ENCODE measurements at regions not wholly inside any gene's neighbourhood (a gene's known extent, or its start where the extent isn't known, plus 50 kb on each side); places are given as distances from the start of the nearest gene placed in this dataset.
"Not testable (repeated sequence)": the region's sequence is repeated elsewhere in the genome, so short reads cannot be mapped to it uniquely, and the experiment has no call there.

DNA sequence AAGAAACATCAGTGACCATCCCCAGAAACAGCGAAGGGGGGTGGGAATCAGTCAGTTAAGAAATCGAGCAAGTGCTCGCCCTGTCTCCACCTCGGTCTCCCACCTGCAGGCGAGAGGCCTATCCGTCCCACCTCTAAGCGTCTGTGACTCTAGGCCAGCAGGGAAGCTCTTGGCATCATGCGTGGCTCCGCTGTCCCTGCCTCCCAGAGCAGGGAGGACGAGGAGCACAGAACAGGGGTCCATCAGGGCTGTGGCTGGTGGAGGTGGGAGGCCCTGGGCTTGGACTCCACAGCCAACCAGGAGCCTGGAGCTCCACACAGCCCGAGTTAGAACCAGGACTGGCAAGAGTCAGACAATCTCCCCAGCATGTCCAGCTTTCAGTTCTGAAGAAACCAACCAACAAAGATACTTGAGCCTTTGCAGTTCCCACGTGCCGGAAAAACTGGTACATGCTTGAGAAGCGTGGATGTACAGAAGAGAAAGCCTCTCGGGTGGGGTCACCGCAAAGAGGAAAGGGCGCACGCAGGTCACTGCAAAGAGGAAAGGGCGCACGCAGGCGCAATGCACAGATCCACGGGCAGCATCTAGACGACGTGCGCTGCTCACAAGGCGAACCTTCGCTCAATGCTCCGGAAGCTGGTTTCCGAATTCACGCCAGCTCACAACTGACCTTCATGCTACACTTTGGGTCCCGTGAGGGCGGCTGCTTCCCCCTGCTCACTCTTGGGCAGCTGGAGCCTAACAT lies 104.5 kb upstream of the ALKAL2 start:
- intact Hi-C loops (cut with micrococcal nuclease; ENCODE audit: unreplicated experiment), result no loop called here
- POLR2A ChIA-PET (ENCODE audit: unreplicated experiment), result no interaction called here
- Histone ChIP-seq H3K4me1 (replicated peaks; ENCODE audit: insufficient read depth) (peaks cover 31% of the 10 kb centered on the region), H3K27me3 (ENCODE audit: insufficient read depth, low read depth) (no peaks in the 10 kb centered on the region), H3K9me2 (ENCODE audit: insufficient read depth) (no peaks in the 10 kb centered on the region), H3K4me2 (peak overlapping the region; percentile 50), H3K27ac (peak overlapping the region; percentile 46), H3K4me3 (no peak overlapping the region), H3K9me3 (ENCODE audit: insufficient read depth, low read depth) (no peaks in the 10 kb centered on the region), H3K79me2 (ENCODE audit: low read depth) (no peaks in the 10 kb centered on the region), H3F3A (ENCODE audit: insufficient read depth, low read depth) (peaks cover 33% of the 10 kb centered on the region; the same call in 1 of the 2 replicates), H3K36me3 (ENCODE audit: low read depth) (no peaks in the 10 kb centered on the region), H2AFZ (no peak overlapping the region), H4K20me1 (ENCODE audit: insufficient read depth) (no peaks in the 10 kb centered on the region)
- CTCF ChIA-PET, result no interaction called here
- BruUV-seq (replicated peaks), result no TSS peak
- DNase-seq, result no peak
- TF ChIP-seq, protein P1, sequence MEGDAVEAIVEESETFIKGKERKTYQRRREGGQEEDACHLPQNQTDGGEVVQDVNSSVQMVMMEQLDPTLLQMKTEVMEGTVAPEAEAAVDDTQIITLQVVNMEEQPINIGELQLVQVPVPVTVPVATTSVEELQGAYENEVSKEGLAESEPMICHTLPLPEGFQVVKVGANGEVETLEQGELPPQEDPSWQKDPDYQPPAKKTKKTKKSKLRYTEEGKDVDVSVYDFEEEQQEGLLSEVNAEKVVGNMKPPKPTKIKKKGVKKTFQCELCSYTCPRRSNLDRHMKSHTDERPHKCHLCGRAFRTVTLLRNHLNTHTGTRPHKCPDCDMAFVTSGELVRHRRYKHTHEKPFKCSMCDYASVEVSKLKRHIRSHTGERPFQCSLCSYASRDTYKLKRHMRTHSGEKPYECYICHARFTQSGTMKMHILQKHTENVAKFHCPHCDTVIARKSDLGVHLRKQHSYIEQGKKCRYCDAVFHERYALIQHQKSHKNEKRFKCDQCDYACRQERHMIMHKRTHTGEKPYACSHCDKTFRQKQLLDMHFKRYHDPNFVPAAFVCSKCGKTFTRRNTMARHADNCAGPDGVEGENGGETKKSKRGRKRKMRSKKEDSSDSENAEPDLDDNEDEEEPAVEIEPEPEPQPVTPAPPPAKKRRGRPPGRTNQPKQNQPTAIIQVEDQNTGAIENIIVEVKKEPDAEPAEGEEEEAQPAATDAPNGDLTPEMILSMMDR (conservative IDR thresholded peaks at IDR 0.05), result no peak
- no peak for TF ChIP-seq EZH2 (IDR thresholded peaks at IDR 0.05; ENCODE audit: low read depth)

DNA sequence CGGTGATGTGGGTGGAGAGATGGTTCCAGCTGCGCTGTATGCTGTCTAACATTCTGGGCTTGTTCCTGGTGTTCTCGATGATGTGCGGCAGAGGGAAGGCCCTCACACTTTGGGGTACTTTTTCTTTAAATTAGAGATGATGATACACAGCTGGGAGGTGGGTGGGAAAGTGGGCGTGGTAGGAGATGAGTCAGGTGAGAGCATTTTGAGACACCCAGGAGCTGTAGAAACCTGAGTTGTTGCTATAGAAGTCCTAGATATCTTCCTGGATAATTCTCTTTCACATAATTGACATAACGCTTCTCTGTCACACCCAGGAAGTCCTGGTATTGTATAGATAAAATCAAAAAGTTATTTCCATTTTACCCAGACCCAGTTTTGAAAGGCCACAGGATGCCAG lies 103.8 kb upstream of the ALKAL2 start:
- H3K79me2 ChIP-seq (ENCODE audit: low read depth), result no peaks in the 10 kb centered on the region
- peak overlapping the region; percentile 46 for H3K27ac ChIP-seq
- no peak overlapping the region for H2AFZ ChIP-seq
- peak overlapping the region; percentile 50 for H3K4me2 ChIP-seq
- TF ChIP-seq EZH2 (IDR thresholded peaks at IDR 0.05; ENCODE audit: low read depth), result no peak
- TF ChIP-seq, protein P1 (conservative IDR thresholded peaks at IDR 0.05), result no peak
- peaks cover 31% of the 10 kb centered on the region for H3K4me1 ChIP-seq (replicated peaks; ENCODE audit: insufficient read depth)
- no peaks in the 10 kb centered on the region for H4K20me1 ChIP-seq (ENCODE audit: insufficient read depth)
- H3K4me3 ChIP-seq, result no peak overlapping the region
- H3K9me3 ChIP-seq (ENCODE audit: insufficient read depth, low read depth), result no peaks in the 10 kb centered on the region
- H3K27me3 ChIP-seq (ENCODE audit: insufficient read depth, low read depth), result no peaks in the 10 kb centered on the region
- intact Hi-C loops (cut with micrococcal nuclease; ENCODE audit: unreplicated experiment), result no loop called here
- BruUV-seq (replicated peaks), result no TSS peak
- DNase-seq, result peak in 1 of 2 experiments; percentile 22
- POLR2A ChIA-PET (ENCODE audit: unreplicated experiment), result no interaction called here
- H3K9me2 ChIP-seq (ENCODE audit: insufficient read depth), result no peaks in the 10 kb centered on the region
- CTCF ChIA-PET, result no interaction called here
- H3F3A ChIP-seq (ENCODE audit: insufficient read depth, low read depth), result peaks cover 33% of the 10 kb centered on the region; the same call in 1 of the 2 replicates
- no peaks in the 10 kb centered on the region for H3K36me3 ChIP-seq (ENCODE audit: low read depth)

DNA sequence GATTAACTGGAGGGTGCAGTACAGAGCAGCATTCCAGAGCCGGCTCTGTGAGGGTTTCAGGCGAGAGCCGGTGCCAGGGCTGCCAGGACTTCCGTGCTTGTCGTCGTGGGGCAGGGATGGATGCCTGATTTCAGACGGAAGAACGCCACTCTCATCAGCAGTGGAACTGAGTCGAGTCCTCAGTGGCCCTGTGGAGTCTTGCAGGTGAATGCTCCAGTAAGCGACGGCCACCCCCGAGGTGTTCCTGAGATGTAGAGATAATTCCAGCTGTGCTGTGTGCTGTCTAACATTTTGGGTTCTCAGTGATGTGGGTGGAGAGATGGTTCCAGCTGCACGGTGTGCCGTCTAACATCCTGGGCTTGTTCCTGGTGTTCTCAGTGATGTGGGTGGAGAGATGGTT lies 103.1 kb upstream of the ALKAL2 start:
- no peaks in the 10 kb centered on the region for H3K27me3 ChIP-seq (ENCODE audit: insufficient read depth, low read depth)
- H2AFZ ChIP-seq, result no peak overlapping the region
- H3K4me2 ChIP-seq, result no peak overlapping the region
- no peaks in the 10 kb centered on the region for H3K36me3 ChIP-seq (ENCODE audit: low read depth)
- H3K9me2 ChIP-seq (ENCODE audit: insufficient read depth), result no peaks in the 10 kb centered on the region
- no peaks in the 10 kb centered on the region for H4K20me1 ChIP-seq (ENCODE audit: insufficient read depth)
- no peaks in the 10 kb centered on the region for H3K79me2 ChIP-seq (ENCODE audit: low read depth)
- H3K27ac ChIP-seq, result no peak overlapping the region
- peaks cover 31% of the 10 kb centered on the region for H3K4me1 ChIP-seq (replicated peaks; ENCODE audit: insufficient read depth)
- intact Hi-C loops (cut with micrococcal nuclease; ENCODE audit: unreplicated experiment), result no loop called here
- H3K4me3 ChIP-seq, result no peak overlapping the region
- POLR2A ChIA-PET (ENCODE audit: unreplicated experiment), result no interaction called here
- no peak for TF ChIP-seq EZH2 (IDR thresholded peaks at IDR 0.05; ENCODE audit: low read depth)
- TF ChIP-seq, protein P1 (conservative IDR thresholded peaks at IDR 0.05), result no peak
- no peaks in the 10 kb centered on the region for H3K9me3 ChIP-seq (ENCODE audit: insufficient read depth, low read depth)
- no TSS peak for BruUV-seq (replicated peaks)
- CTCF ChIA-PET, result no interaction called here
- no peak for DNase-seq
- peaks cover 33% of the 10 kb centered on the region; the same call in 1 of the 2 replicates for H3F3A ChIP-seq (ENCODE audit: insufficient read depth, low read depth)

DNA sequence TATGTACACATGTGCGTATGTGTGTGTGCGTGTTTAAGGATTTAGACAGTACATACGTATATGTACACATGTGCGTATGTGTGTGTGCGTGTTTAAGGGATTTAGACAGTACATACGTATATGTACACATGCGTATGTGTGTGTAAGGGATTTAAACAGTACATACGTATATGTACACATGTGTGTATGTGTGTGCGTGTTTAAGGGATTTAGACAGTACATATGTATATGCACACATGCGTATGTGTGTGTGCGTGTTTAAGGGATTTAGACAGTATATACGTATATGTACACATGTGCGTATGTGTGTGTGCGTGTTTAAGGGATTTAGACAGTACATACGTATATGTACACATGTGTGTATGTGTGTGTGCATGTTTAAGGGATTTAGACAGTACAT lies 102.1 kb upstream of the ALKAL2 start:
- H3K9me2 ChIP-seq (ENCODE audit: insufficient read depth); H3K9me3 ChIP-seq (ENCODE audit: insufficient read depth, low read depth); H2AFZ ChIP-seq; POLR2A ChIA-PET (ENCODE audit: unreplicated experiment); H3K27ac ChIP-seq; H3K4me3 ChIP-seq; H3K27me3 ChIP-seq (ENCODE audit: insufficient read depth, low read depth); H3K79me2 ChIP-seq (ENCODE audit: low read depth); H3K4me2 ChIP-seq; H3K36me3 ChIP-seq (ENCODE audit: low read depth); DNase-seq; H4K20me1 ChIP-seq (ENCODE audit: insufficient read depth); CTCF ChIA-PET; BruUV-seq (replicated peaks): not testable (repeated sequence)
- H3K4me1 ChIP-seq (replicated peaks; ENCODE audit: insufficient read depth), result peaks cover 31% of the 10 kb centered on the region
- intact Hi-C loops (cut with micrococcal nuclease; ENCODE audit: unreplicated experiment), result loop anchor here (2.0 kb wide), 1 partner anchor 51 kb away; no protein-coding TSS in a partner anchor
- H3F3A ChIP-seq (ENCODE audit: insufficient read depth, low read depth), result peaks cover 33% of the 10 kb centered on the region; the same call in 1 of the 2 replicates

DNA sequence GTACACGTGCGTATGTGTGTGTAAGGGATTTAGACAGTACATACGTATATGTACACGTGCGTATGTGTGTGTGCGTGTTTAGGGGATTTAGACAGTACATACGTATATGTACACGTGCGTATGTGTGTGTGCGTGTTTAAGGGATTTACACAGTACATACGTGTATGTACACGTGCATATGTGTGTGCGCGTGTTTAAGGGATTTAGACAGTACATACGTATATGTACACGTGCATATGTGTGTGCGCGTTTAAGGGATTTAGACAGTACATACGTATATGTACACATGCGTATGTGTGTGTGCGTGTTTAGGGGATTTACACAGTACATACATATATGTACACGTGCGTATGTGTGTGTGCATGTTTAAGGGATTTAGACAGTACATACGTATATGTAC lies 100.9 kb upstream of the ALKAL2 start:
- H3K36me3 ChIP-seq (ENCODE audit: low read depth); H3K4me3 ChIP-seq; DNase-seq; H2AFZ ChIP-seq; H3K4me2 ChIP-seq; H3K9me2 ChIP-seq (ENCODE audit: insufficient read depth); CTCF ChIA-PET; H3K9me3 ChIP-seq (ENCODE audit: insufficient read depth, low read depth); H4K20me1 ChIP-seq (ENCODE audit: insufficient read depth); H3K27ac ChIP-seq; BruUV-seq (replicated peaks); H3K79me2 ChIP-seq (ENCODE audit: low read depth); POLR2A ChIA-PET (ENCODE audit: unreplicated experiment); H3K27me3 ChIP-seq (ENCODE audit: insufficient read depth, low read depth): not testable (repeated sequence)
- intact Hi-C loops (cut with micrococcal nuclease; ENCODE audit: unreplicated experiment), result loop anchor here (2.0 kb wide), 1 partner anchor 52 kb away; no protein-coding TSS in a partner anchor
- Histone ChIP-seq H3K4me1 (replicated peaks; ENCODE audit: insufficient read depth) (peaks cover 32% of the 10 kb centered on the region), H3F3A (ENCODE audit: insufficient read depth, low read depth) (peaks cover 33% of the 10 kb centered on the region; the same call in 1 of the 2 replicates)
